ENCODE measurements at regions not wholly inside any gene's neighbourhood (a gene's known extent, or its start where the extent isn't known, plus 50 kb on each side); places are given as distances from the start of the nearest gene placed in this dataset.
A peak's percentile ranks its signal among the peaks of the same experiment; 100 is the strongest.

- Histone ChIP-seq H3K36me3 (no peaks in the 10 kb centered on the region), H3K27ac (no peak overlapping the region), H3K9me3 (no peaks in the 10 kb centered on the region), H3K4me1 (no peaks in the 10 kb centered on the region), H3K27me3 (no peaks in the 10 kb centered on the region), H3K4me3 (no peak overlapping the region)
- no peak for DNase-seq (ENCODE audit: low spot score in 2 of 2)
- intact Hi-C loops (cut with DNase I) = no loop called here
- TF ChIP-seq CTCF (IDR thresholded peaks at IDR 0.05) = no peak
Measured at GRCh38 chr5:39604491-39604890, 179.7 kb upstream of the DAB2 start.

- H3K9me3 ChIP-seq = no peaks in the 10 kb centered on the region
- no peak for DNase-seq (ENCODE audit: low spot score in 2 of 2)
- H3K36me3 ChIP-seq = no peaks in the 10 kb centered on the region
- no peak overlapping the region for H3K4me3 ChIP-seq
- no peaks in the 10 kb centered on the region for H3K27me3 ChIP-seq
- TF ChIP-seq CTCF (IDR thresholded peaks at IDR 0.05) = peak in 2 of 3 experiments; percentile 17 to 40
- intact Hi-C loops (cut with DNase I) = no loop called here
- H3K4me1 ChIP-seq = no peaks in the 10 kb centered on the region
- no peak overlapping the region for H3K27ac ChIP-seq
Measured at GRCh38 chr5:39599721-39600431, 175.1 kb upstream of the DAB2 start.

GRCh38 chr5:39598661-39599248, 174.0 kb upstream of the DAB2 start:
- H3K27me3 ChIP-seq = no peaks in the 10 kb centered on the region
- H3K4me3 ChIP-seq = no peak overlapping the region
- DNase-seq (ENCODE audit: low spot score in 2 of 2) = no peak
- no peaks in the 10 kb centered on the region for H3K9me3 ChIP-seq
- no peak overlapping the region for H3K27ac ChIP-seq
- intact Hi-C loops (cut with DNase I) = no loop called here
- H3K36me3 ChIP-seq = no peaks in the 10 kb centered on the region
- H3K4me1 ChIP-seq = no peaks in the 10 kb centered on the region
- no peak for TF ChIP-seq CTCF (IDR thresholded peaks at IDR 0.05)

GRCh38 chr5:39588179-39588578, 163.4 kb upstream of the DAB2 start:
- Histone ChIP-seq H3K9me3 (no peaks in the 10 kb centered on the region), H3K36me3 (no peaks in the 10 kb centered on the region), H3K27ac (no peak overlapping the region), H3K27me3 (no peaks in the 10 kb centered on the region), H3K4me1 (no peaks in the 10 kb centered on the region), H3K4me3 (no peak overlapping the region)
- intact Hi-C loops (cut with DNase I) = loop anchor here (10.0 kb wide), 1 partner anchor 1147 kb away; no protein-coding TSS in a partner anchor
- TF ChIP-seq CTCF (IDR thresholded peaks at IDR 0.05) = no peak
- DNase-seq (ENCODE audit: low spot score in 2 of 2) = no peak

GRCh38 chr5:39587675-39588074, 162.9 kb upstream of the DAB2 start:
- H3K27me3 ChIP-seq = no peaks in the 10 kb centered on the region
- H3K27ac ChIP-seq = no peak overlapping the region
- intact Hi-C loops (cut with DNase I) = loop anchor here (10.0 kb wide), 1 partner anchor 1147 kb away; no protein-coding TSS in a partner anchor
- no peaks in the 10 kb centered on the region for H3K9me3 ChIP-seq
- TF ChIP-seq CTCF (IDR thresholded peaks at IDR 0.05) = no peak
- H3K36me3 ChIP-seq = no peaks in the 10 kb centered on the region
- H3K4me3 ChIP-seq = no peak overlapping the region
- no peaks in the 10 kb centered on the region for H3K4me1 ChIP-seq
- DNase-seq (ENCODE audit: low spot score in 2 of 2) = no peak

All from ascending aorta (tissue), 2 donors.